GM18909 (cell line): ENCODE measurements at regions not wholly inside any gene's neighbourhood (a gene's known extent, or its start where the extent isn't known, plus 50 kb on each side); places are given as distances from the start of the nearest gene placed in this dataset.
"Not testable (repeated sequence)": the region's sequence is repeated elsewhere in the genome, so short reads cannot be mapped to it uniquely, and the experiment has no call there.

Experiments used
- ATAC-seq: cut with Tn5 transposase; IDR thresholded peaks from one replicate; pipeline ENCODE4 v1.9.1; 2021; ENCODE audit warnings: mild to moderate bottlenecking; ENCODE audit not compliant: unreplicated experiment, poor library complexity

- no peak for ATAC-seq
Measured at GRCh38 chr7:17043012-17043877, 161.5 kb upstream of the AGR3 start.

GRCh38 chr7:17044396-17044795, 162.6 kb upstream of the AGR3 start:
- ATAC-seq = no peak

- no peak for ATAC-seq
Measured at GRCh38 chr7:17044861-17045260, 163.1 kb upstream of the AGR3 start.

GRCh38 chr7:17046259-17046658, 164.5 kb upstream of the AGR3 start:
- no peak for ATAC-seq

GRCh38 chr7:17046666-17047065, 164.9 kb upstream of the AGR3 start:
- ATAC-seq = no peak

- ATAC-seq = not testable (repeated sequence)
Measured at GRCh38 chr7:17053164-17053563, 171.4 kb upstream of the AGR3 start.

GRCh38 chr7:17054206-17054605, 172.4 kb upstream of the AGR3 start:
- ATAC-seq = no peak

- no peak for ATAC-seq
Measured at GRCh38 chr7:17054836-17055235, 173.1 kb upstream of the AGR3 start.

- no peak for ATAC-seq
Measured at GRCh38 chr7:17055596-17055995, 173.8 kb upstream of the AGR3 start.

GRCh38 chr7:17056491-17057142, 174.8 kb upstream of the AGR3 start:
- no peak for ATAC-seq

- ATAC-seq = no peak
Measured at GRCh38 chr7:17057143-17057509, 175.3 kb upstream of the AGR3 start.

- peak; percentile 46 for ATAC-seq
Measured at GRCh38 chr7:17058568-17058967, 176.8 kb upstream of the AGR3 start.

- ATAC-seq = no peak
Measured at GRCh38 chr7:17060051-17060450, 178.3 kb upstream of the AGR3 start.

GRCh38 chr7:17061443-17061842, 179.7 kb upstream of the AGR3 start:
- ATAC-seq = no peak

GRCh38 chr7:17062151-17063044, 180.6 kb upstream of the AGR3 start:
- peak; percentile 50 for ATAC-seq

- ATAC-seq = peak; percentile 60
Measured at GRCh38 chr7:17063045-17063383, 181.2 kb upstream of the AGR3 start.

- ATAC-seq = no peak
Measured at GRCh38 chr7:17067691-17068090, 185.9 kb upstream of the AGR3 start.

- peak; percentile 48 for ATAC-seq
Measured at GRCh38 chr7:17069146-17069545, 187.4 kb upstream of the AGR3 start.

- no peak for ATAC-seq
Measured at GRCh38 chr7:17070231-17070708, 188.5 kb upstream of the AGR3 start.

- ATAC-seq = peak; percentile 85
Measured at GRCh38 chr7:17071866-17072265, 190.1 kb upstream of the AGR3 start.
